ENCODE measurements at regions not wholly inside any gene's neighbourhood (a gene's known extent, or its start where the extent isn't known, plus 50 kb on each side); places are given as distances from the start of the nearest gene placed in this dataset.

GRCh38 chr21:23130308-23130707, 2132.1 kb downstream of the NCAM2 start:
- peaks cover 7% of the 10 kb centered on the region for H3K9me3 Mint-ChIP-seq (ENCODE audit: unreplicated experiment)
- no peaks in the 10 kb centered on the region for H3K27me3 ChIP-seq (replicated peaks; ENCODE audit: control insufficient read depth, insufficient read depth, low read length)
- BruUV-seq (replicated peaks): no TSS peak
- TF ChIP-seq CTCF (IDR thresholded peaks at IDR 0.05; ENCODE audit: insufficient read depth in 1 of 2, low read depth in 1 of 2, low read length in 1 of 2, severe bottlenecking in 1 of 2, unreplicated experiment in 1 of 2): no peak
- intact Hi-C loops (cut with micrococcal nuclease; ENCODE audit: unreplicated experiment): no loop called here
- POLR2A ChIA-PET: no interaction called here
- no peaks in the 10 kb centered on the region for H3K36me3 Mint-ChIP-seq (ENCODE audit: insufficient read depth, unreplicated experiment)
- no peaks in the 10 kb centered on the region for H3K4me1 ChIP-seq
- H3K27me3 Mint-ChIP-seq (ENCODE audit: insufficient read depth, unreplicated experiment): no peaks in the 10 kb centered on the region
- H3K27ac Mint-ChIP-seq (ENCODE audit: unreplicated experiment): no peak overlapping the region
- no peaks in the 10 kb centered on the region for H3K36me3 ChIP-seq (ENCODE audit: control insufficient read depth, insufficient read depth, low read length)
- H3K4me3 Mint-ChIP-seq (ENCODE audit: unreplicated experiment): no peak overlapping the region
- DNase-seq: no peak
- CTCF ChIA-PET: no interaction called here
- peaks cover 6% of the 10 kb centered on the region for H3K4me1 Mint-ChIP-seq (ENCODE audit: low read depth, unreplicated experiment)
- H3K9me3 ChIP-seq: no peaks in the 10 kb centered on the region
- no peak overlapping the region for H3K4me3 ChIP-seq (ENCODE audit: low read depth, low read length)

- ChIA-PET CTCF (no interaction called here), POLR2A (no interaction called here)
- peaks cover 8% of the 10 kb centered on the region for H3K9me3 Mint-ChIP-seq (ENCODE audit: unreplicated experiment)
- H3K36me3 Mint-ChIP-seq (ENCODE audit: insufficient read depth, unreplicated experiment): no peaks in the 10 kb centered on the region
- H3K4me1 Mint-ChIP-seq (ENCODE audit: low read depth, unreplicated experiment): peaks cover 6% of the 10 kb centered on the region
- no peak overlapping the region for H3K27ac Mint-ChIP-seq (ENCODE audit: unreplicated experiment)
- H3K4me3 ChIP-seq (ENCODE audit: low read depth, low read length): no peak overlapping the region
- no peak overlapping the region for H3K4me3 Mint-ChIP-seq (ENCODE audit: unreplicated experiment)
- H3K4me1 ChIP-seq: no peaks in the 10 kb centered on the region
- H3K36me3 ChIP-seq (ENCODE audit: control insufficient read depth, insufficient read depth, low read length): no peaks in the 10 kb centered on the region
- no TSS peak for BruUV-seq (replicated peaks)
- intact Hi-C loops (cut with micrococcal nuclease; ENCODE audit: unreplicated experiment): no loop called here
- no peak for TF ChIP-seq CTCF (IDR thresholded peaks at IDR 0.05; ENCODE audit: insufficient read depth in 1 of 2, low read depth in 1 of 2, low read length in 1 of 2, severe bottlenecking in 1 of 2, unreplicated experiment in 1 of 2)
- H3K27me3 ChIP-seq (replicated peaks; ENCODE audit: control insufficient read depth, insufficient read depth, low read length): no peaks in the 10 kb centered on the region
- no peaks in the 10 kb centered on the region for H3K27me3 Mint-ChIP-seq (ENCODE audit: insufficient read depth, unreplicated experiment)
- H3K9me3 ChIP-seq: no peaks in the 10 kb centered on the region
- DNase-seq: peak in 1 of 2 experiments; percentile 4
Observed at GRCh38 chr21:23131177-23131576, 2133.0 kb downstream of the NCAM2 start.

- intact Hi-C loops (cut with micrococcal nuclease; ENCODE audit: unreplicated experiment): no loop called here
- no peak overlapping the region for H3K27ac Mint-ChIP-seq (ENCODE audit: unreplicated experiment)
- DNase-seq: no peak
- H3K27me3 Mint-ChIP-seq (ENCODE audit: insufficient read depth, unreplicated experiment): no peaks in the 10 kb centered on the region
- H3K4me1 Mint-ChIP-seq (ENCODE audit: low read depth, unreplicated experiment): no peaks in the 10 kb centered on the region
- peaks cover 18% of the 10 kb centered on the region for H3K9me3 Mint-ChIP-seq (ENCODE audit: unreplicated experiment)
- no peaks in the 10 kb centered on the region; the same call in 1 of the 2 replicates for H3K9me3 ChIP-seq
- H3K36me3 Mint-ChIP-seq (ENCODE audit: insufficient read depth, unreplicated experiment): no peaks in the 10 kb centered on the region
- ChIA-PET POLR2A (no interaction called here), CTCF (no interaction called here)
- no peaks in the 10 kb centered on the region for H3K4me1 ChIP-seq
- BruUV-seq (replicated peaks): no TSS peak
- no peak for TF ChIP-seq CTCF (IDR thresholded peaks at IDR 0.05; ENCODE audit: insufficient read depth in 1 of 2, low read depth in 1 of 2, low read length in 1 of 2, severe bottlenecking in 1 of 2, unreplicated experiment in 1 of 2)
- H3K36me3 ChIP-seq (ENCODE audit: control insufficient read depth, insufficient read depth, low read length): no peaks in the 10 kb centered on the region
- H3K4me3 ChIP-seq (ENCODE audit: low read depth, low read length): no peak overlapping the region
- no peak overlapping the region for H3K4me3 Mint-ChIP-seq (ENCODE audit: unreplicated experiment)
- no peaks in the 10 kb centered on the region for H3K27me3 ChIP-seq (replicated peaks; ENCODE audit: control insufficient read depth, insufficient read depth, low read length)
Observed at GRCh38 chr21:23138797-23139196, 2140.6 kb downstream of the NCAM2 start.

Data from Caco-2 (cell line).